ENCODE measurements at regions not wholly inside any gene's neighbourhood (a gene's known extent, or its start where the extent isn't known, plus 50 kb on each side); places are given as distances from the start of the nearest gene placed in this dataset.

DNA sequence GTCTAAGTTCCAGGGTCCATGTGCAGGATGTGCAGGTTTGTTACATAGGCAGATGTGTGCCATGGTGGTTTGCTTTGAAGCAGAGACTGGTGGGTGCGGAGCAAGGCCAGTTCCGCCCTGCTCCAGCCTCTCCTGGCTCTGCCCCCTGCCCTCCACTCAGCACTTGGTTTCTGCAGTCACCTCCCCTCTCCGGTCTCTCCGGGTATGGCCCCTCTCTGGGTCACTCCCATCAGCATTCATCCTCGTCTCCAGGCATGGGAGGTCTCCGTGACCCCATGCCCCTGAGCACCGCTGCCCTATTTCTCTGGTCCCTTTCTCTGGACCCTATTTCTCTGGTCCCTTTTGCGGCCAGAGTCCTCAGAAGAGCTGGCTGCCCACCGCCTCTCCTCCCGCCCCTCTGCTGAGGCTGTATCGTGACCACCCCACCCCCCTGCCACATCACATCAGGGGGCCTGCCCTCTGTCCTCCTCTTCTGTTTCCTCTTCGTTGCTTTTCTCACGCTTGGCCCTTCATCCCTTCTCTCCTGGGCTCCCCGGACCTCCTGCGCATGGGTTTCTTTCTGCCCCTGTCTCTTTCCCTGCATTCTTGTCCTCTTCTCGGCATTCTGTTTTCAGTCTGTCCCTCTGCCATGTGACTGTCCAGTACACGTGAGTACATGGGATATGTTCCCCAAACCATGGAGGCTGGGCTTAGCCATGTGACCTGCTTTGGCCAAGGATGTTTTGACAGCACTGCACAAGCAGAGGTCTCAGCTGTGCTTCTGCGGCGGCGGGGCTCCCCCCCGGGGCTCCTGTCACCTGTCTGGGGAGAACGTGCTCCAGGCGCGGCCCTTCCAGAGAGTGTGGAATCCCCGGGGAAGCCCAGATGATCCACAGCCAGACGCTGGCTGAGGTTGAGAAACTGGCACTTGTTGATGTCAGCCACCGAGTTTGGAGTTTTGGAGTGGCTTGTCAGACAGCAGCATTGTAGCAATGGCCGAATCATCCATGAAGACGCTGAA lies 54.4 kb upstream of the C1orf174 start:
- DNase-seq, result no peak

DNA sequence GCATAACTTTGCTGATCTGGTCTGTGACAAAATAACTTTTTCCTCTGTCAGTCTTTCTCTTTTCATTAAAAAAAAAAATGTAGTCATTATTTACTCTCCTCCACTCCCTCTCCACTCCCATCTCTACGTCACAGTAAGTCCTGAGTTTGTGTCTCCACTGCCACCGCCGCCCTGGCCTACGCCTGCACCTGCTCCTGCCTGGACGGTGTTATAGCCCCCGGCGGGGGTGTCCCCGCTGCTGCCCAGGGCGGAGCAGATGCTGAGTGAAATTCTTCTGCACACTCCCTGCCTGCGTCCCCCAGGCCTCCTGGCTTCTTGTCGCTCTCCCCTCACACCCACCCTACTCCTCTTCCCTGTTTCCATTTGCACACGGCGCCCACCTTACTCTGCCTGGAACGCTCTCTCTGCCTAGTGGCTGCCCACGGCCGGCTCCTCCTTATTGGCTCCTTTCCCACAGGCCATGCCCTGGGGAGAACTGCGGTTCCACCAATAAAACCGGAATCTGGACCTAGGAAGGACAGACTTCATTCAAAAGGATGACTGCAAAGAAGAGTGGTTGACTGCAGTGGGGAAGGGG lies 55.2 kb upstream of the C1orf174 start:
- DNase-seq, result no peak

DNA sequence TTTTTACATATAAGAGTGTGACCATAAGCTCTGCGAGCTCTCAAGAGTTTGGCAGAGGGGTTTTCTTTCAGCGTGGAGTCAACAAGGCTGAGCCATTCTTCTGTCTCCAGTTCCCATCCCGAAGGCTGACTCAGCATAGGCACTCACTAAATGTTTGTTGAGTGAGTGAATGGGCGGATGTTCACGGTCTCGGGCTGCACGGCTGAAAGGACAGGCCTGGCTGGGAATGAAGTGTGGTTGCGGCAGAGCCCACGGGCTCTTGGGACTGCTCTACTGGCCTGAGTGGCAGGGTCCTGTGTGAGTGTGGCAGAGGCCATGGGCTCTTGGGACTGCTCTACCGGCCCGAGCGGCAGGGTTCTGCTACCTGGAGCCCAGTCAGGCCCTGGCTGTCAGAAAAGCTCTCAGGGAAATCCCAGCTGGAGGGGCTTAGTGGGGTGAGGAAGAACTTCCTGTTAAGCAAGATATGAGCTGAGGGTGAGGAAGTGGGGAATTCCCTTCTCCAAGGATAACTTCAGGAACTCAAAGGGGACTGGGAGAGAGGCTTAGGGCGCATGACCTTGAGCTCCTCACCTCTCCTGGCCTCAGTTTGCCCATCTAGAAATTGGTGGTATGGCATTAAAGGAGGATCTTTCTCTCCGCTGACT lies 56.6 kb upstream of the C1orf174 start:
- no peak for DNase-seq

DNA sequence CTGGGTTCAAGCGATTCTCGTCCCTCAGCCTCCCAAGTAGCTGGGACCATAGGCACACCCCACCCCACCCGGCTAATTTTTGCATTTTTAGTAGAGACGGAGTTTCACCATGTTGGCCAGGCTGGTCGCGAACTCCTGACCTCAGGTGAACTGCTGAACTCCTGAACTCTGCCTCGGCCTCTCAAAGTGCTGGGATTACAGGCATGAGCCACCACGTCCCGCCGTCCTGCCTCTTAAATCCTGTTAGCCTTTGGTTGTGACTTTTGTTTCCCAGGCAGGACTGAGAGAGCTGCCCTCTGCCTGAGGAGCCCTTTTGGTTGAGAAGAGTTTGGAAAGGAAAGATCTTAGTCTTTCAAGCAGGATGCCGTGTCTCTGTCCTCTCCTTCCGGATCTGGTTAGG lies 59.3 kb upstream of the C1orf174 start:
- no peak for DNase-seq

DNA sequence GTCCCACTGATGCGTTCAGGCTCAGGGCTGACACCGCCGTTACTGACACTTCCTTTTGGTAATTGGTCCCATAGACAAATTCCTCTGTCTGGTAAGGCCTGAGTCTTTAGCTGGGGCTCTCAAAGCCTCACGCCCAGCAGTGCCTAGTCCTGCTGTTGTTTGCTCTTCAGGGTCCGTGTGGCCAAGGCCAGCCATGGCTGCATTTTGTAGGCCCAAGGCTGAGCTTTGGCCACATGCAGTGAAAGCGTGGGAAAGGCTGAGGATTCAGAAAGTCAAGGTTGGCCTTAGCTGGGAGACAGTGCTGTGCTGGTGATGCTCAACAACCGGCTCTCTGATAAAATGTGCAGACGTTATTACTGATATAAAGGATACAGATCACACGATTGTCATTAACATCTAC lies 63.5 kb upstream of the C1orf174 start:
- DNase-seq, result no peak

DNA sequence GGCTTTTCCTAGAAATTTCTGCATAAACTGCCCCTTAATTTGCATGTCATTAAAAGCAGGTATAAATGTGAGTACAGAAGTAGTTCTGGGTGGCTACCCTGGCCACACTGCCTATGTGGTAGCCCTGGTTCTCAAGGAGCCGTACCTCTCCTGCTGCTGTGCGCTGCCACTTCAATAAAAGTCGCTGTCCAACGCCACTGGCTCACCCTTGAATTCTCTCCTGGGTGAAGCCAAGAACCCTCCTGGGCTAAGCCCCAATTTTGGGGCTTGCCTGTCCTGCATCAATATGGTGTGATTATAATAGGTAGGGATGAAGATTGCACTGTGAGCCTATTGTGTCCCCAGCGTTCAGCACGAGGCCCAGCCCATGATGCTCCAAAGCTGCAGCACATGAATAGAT lies 65.6 kb upstream of the C1orf174 start:
- DNase-seq, result no peak

DNA sequence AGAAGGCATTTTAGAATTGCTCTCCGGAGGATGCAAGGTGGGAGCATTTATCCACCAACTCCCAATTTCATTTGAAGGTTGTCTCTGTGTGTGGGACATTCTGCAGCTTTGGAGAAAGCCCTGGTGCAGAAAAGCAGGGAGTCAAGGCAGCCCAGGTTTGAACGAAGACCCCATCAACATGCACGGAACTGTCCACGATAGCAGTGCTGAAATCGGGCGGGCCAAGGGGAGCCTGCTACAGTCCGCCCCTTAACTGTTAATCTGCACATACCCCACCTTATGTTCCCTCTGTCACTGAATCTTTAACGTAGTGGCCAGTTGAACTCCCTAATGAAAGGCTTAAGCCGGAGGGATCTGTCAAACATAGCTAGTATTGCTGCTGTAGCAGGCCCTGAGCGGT lies 68.8 kb upstream of the C1orf174 start:
- DNase-seq, result no peak

DNA sequence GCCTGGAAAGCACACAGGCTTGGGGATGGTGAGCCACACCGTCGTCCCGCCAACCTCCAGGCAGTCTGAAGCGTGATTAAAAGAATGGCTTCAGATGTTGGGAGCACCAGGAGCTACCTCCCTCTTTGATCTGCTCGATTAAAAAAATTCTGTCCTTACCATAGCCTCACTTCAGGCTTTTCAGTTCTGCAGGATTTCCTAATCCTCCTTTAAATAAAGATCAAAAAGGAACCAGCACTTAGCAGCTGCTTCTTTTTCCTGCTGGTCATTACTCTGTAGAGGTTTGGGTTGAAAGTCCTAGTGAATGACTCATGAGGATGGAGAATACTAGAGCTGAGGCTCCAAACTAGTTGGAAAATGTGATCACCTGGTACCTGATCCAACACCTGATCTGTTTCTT lies 71.9 kb upstream of the C1orf174 start:
- DNase-seq, result no peak

DNA sequence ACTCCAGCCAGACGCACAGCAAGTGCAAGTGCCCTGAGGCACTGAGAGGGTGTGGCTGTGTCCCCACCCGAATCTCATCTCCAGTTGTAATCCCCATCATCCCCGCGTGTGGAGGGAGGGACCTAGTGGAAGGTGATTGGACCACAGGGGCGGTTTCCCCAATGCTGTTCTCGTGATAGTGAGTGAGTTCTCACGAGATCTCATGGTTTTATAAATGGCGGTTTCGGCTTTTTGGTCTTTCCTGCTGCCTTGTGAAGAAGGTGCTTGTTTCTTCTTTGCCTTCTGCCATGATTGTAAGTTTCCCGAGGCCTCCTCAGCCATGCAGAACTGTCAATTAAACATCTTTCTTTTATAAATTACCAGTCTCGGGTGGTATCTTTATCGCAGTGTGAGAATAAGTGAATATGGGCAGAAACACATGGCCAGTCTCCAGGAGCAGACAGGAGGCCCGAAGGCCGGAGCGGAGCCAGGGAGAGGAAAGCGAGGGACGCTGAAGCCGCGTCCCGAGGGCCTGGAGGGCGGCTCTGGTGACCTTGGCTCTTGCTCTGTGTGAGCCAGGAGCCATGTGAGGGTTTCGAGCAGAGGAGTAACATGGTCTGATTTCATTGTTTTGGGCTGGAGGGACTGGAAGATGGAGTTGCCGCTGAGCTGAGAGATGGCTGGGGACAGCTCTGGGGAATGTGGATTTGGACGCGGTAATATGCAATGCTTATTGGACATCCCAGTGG lies 76.0 kb upstream of the C1orf174 start:
- no peak for DNase-seq

DNA sequence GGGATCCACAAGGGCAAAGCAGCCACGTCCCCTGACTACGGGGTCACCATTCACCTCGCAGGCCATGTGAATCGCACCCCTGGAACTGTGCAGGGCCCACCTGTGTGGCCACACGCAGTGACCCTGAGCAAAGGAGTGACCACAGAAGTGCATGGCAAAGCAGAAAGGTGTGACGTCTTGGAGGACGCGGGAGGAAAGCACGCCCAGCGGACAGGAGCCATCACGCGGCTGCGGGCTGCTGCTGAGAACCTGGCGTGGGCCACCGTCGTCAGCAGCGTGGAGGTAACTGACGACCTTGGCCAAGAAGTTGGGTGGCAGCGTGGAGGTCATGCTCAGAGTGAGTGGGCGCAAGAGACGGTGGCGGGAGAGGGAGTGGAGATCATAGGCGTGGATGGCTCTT lies 76.7 kb upstream of the C1orf174 start:
- no peak for DNase-seq

DNA sequence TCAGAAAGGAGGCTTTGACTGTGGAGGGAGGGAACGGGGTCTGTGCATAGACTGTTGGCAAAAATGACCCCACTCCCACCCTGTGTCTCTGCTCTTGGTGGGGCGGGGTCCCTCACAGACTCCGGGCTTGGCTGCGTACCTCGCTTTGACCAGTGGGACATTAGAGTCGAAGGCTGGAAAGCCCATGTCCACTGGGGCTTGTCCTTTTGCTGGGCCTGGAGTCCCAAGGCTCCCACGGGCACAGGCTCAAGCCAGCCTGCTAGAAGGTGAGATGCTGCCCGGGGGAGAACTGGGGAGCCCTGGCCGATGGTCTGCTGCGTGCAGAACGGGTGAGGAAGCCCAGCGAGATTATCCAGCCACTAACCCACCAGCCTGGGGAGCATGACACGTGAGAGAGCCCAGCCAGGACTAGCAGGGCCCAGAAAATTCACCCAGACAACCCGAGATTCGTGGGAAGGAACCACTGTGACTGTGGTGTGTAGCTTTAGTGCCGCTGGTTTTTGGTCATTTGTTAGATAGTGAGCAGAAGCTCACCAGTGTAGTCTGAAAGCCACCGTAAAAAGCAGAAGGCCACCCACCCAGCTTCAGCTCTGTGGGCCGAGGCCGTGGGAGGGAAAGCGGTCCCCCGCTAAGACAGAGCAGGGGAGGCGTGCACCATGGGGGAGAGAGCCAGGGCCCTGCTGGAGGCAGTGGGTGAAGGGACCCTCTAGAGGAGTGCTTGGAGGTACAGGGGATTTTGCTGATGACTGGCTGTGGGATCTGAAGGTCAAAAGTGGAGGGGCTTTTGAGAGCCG lies 78.3 kb upstream of the C1orf174 start:
- DNase-seq, result no peak

DNA sequence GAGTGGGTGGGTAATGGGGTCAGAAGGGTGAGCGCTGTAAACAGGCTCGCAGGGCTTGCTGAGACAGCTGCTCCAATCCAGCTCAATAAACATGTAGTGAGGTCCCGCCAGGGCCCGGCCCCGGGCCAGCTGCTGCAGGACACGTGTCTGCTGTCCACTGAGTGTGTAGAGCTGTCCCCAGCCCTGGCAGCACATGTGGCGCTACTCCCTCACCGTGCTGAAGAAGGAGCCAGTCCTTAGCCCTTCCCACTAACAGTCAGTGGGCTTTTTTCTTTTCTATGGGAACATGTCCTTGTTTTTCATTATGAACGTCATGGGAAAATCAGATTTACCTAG lies 78.9 kb upstream of the C1orf174 start:
- DNase-seq, result no peak

DNA sequence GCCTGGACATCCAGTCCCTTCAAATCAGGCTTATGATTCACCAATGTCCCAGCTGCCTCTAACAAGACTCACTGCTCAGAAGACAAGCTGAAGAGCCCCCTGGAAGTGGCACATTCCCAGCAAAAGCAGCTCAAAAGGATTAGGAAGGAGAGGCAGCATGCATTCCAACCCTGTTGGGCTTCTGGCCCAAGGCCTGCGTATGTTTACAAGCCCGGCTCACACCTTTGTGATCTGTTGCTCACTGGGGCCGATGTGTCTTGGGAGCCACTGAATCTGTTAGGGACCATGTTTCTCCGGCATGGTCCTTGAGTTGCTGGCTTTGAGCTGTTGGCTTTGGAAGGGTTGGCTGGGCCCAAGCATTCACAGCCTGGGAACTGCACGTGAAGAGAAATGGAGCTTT lies 81.2 kb upstream of the C1orf174 start:
- no peak for DNase-seq

DNA sequence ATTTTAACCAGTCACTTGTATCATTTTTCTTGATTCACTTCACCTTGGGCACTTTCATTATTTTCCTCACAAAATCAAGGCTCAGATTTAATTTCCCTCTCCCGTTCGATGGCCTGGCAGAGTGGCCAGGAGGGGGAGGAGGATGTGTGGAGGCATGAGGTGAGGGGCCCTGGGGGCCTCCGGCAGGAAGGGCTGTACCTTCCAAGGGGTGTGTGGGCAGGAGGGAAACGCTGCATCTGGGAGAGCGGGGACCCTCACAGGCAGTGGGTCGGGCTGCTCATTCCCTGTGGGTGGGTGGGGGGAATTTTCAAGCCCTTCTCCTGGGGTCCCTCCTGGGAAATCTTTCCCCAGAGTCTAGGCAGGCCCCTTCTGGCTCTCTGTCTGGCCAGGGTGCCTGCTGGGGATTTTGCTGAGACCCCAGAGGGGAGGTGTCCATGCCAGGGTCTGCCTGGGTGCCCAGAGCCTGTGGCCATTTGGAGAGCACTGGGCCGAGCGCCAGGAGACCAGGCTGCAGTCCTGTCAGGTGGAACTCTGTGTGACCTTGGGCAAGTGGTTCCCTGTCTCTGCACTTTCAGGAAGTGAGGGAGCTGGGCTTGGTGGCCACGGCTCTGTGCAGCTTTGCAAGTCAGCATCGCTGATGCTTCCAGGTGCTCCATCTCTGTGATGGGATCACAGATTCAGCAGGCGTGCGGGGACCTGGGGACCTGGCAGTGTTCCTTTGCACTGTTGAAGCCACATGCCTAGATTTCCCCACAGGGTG lies 81.9 kb upstream of the C1orf174 start:
- no peak for DNase-seq

DNA sequence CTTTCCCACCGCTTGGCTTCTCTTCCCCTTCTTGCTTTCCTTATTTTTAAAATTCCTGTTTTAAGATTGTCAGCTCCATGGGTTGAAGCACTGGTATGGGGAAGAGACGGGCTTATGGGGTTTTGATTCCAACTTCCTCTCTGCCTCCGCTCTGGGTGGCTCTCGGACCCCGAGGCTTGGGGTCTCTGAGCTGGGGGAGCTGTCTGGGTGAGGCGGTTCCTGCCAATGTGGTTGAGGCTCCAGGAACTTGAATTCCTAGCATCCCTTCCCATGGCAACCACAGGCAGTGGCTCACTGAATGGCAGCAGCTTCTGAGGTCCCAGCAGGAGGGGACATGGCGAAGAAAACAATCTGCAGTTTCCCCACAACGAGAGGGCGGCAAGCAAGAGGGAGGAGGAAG lies 83.1 kb upstream of the C1orf174 start:
- no peak for DNase-seq

DNA sequence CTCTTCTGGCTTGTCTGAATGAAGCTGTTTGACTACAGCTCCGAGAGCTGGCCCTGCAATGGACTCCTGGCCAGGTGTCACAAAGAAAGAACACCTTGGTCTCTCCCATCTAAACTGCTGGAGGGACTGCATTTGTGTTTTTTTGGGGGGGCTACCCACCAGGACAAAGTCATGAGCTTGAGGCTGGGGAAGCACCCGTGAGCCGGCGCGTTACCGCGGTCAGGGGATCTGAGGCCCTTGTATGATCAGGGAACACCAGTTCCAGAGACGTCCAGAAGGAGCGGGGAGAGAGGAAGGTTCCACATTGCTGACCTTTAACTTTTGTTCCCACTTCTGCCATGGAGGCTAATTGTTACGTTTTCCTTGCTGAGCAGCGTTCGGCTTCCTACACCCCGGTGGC lies 84.5 kb upstream of the C1orf174 start:
- DNase-seq, result no peak

DNA sequence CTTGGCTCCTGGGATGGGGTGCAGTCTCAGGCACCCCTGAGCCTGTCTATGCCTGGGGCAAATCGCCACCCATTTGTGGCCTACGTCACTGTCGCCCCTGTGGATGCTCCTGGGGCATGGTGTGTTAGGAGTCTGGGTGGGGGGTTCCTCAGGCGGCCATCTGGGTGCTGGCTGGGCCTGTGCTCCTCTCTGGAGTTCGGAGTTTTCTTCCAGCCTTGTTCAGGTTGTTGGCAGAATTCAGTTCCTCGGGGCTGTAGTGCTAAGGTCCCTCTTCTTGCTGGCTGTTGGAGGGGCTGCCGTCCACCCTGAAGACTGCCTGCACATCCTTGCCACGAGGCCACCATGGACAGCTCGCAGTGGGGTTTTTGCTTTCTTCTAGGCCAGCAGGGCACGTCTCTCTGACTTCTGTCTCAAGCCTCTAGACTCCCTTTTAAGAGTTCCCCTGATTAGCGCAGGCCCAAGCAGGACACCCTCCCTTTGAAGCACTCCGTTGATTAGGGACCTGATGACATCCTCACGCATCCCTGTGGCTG lies 86.7 kb upstream of the C1orf174 start:
- DNase-seq, result no peak

DNA sequence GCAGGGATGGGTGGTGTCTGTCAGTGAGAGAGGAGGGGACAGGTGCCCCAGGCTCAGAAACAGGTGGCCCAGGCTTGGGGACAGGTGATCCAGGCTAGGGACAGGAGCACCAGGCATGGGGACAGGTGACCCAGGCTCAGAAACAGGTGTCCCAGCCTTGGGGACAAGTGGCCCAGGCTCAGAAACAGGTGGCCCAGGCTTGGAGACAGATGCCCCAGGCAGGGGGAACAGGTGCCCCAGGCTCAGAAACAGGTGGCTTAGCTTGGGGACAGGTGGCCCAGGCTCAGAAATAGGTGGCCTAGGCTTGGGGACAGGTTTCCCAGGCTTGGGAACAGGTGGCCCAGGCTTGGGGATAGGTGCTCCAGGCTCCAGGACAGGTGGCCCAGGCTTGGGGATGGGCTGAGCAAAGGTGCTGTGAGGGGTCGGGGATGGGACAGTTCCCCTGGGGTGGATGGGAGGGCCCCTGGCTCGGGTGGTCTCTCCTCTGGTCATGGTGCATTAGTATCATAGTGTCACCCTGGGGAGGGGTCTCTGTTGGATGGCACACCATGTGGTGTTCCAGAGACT lies 87.7 kb upstream of the C1orf174 start:
- DNase-seq, result no peak

DNA sequence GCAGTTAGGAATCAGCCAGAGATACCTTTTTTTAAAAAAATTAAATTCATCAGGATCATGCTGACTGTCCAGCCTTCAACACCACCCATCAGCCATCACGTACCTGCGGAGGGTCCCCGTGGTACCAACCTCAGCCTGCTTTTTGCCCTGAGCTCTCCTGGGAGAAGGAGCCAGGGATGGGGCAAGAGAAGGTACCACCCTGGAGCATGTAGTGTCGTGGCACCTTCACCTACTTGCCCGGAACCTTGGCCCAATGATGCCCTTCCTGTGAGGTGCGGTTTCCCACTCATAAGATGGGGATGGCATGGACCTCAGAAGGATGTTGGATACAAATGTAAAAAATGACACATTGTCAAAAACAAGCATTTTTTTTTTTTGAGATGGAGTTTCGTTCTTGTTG lies 88.4 kb upstream of the C1orf174 start:
- DNase-seq, result no peak

DNA sequence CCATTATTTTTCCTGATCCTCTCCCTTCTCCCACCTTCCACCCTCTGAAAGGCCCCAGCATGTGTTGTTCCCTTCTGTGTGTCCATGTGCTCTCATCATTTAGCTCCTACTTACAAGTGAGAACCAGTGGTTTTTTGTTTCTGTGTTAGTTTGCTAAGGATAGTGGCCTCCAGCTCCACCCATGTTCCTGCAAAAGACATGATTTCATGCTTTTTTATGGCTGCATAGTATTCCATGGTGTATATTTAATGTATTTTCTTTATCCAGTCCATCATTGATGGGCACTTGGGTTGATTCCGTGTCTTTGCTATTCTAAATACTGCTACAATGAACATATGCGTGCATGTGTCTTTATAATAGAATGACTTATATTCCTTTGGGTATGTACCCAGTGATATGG lies 89.4 kb upstream of the C1orf174 start:
- no peak for DNase-seq

DNA sequence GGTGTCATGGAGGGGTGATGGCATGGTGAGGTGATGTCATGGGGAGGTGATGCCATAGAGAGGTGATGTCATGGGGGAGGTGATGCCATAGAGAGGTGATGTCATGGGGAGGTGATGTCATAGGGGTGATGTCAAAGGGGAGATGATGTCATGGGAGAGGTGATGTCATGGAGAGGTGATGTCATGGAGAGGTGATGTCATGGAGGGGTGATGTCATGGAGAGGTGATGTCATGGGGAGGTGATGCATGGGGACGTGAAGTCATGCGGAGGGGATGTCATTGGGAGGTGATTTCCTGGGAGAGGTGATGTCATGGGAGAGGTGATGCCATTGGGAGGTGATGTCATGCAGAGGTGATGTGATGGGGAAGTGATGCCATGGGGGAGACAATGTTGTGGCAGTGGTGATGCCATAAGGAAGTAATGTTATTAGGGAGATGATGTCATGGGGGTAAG lies 92.1 kb upstream of the C1orf174 start:
- DNase-seq, result no peak

Measured in right kidney (tissue), 1 donor.